HAP-1 (cell line): ENCODE measurements at regions not wholly inside any gene's neighbourhood (a gene's known extent, or its start where the extent isn't known, plus 50 kb on each side); places are given as distances from the start of the nearest gene placed in this dataset.

Experiments used
- DNase-seq, 2 experiments: peaks; one replicate each; pipeline ENCODE4 v3.0.0-alpha.2; 2016 to 2020; ENCODE audit warnings: low spot score in 2 of 2
- H3K27me3 ChIP-seq: fragments of 250-450 bp; sonication (Bioruptor Pico); 2 replicates; pipeline ENCODE4 v1.5.1; 2020; ENCODE audit warnings: low read depth, mild to moderate bottlenecking, moderate library complexity
- H3K36me3 ChIP-seq: fragments of 250-450 bp; sonication (Bioruptor Pico); replicated peaks from 2 replicates; pipeline ENCODE4 v1.5.1; 2020; ENCODE audit warnings: mild to moderate bottlenecking
- H3K4me1 ChIP-seq: fragments of 250-450 bp; sonication (Bioruptor Pico); 2 replicates; pipeline ENCODE4 v1.5.1; 2020; ENCODE audit warnings: mild to moderate bottlenecking
- H3K4me3 ChIP-seq: fragments of 250-450 bp; sonication (Bioruptor Pico); 2 replicates; pipeline ENCODE4 v1.5.1; 2020; ENCODE audit warnings: mild to moderate bottlenecking, moderate library complexity
- H3K9me3 ChIP-seq: fragments of 250-450 bp; sonication (Bioruptor Pico); 2 replicates; pipeline ENCODE4 v1.5.1; 2020; ENCODE audit warnings: mild to moderate bottlenecking, moderate library complexity
- in situ Hi-C: fragments of 300-500 bp; cut with MboI; formaldehyde crosslinking; loops from 3 replicates; pipeline ENCODE4 v1.14.3; 2020; ENCODE audit warnings: low sequenced_read_pairs, inconsistent platforms, mixed read lengths

GRCh38 chr6:751765-752164 lies 58.8 kb upstream of the EXOC2 start:
- Histone ChIP-seq H3K36me3 (no peaks in the 10 kb centered on the region), H3K4me1 (no peaks in the 10 kb centered on the region), H3K9me3 (no peaks in the 10 kb centered on the region), H3K27me3 (no peaks in the 10 kb centered on the region), H3K4me3 (no peak overlapping the region)
- no peak for DNase-seq
- in situ Hi-C loops: no loop called here

GRCh38 chr6:747921-748320 lies 55.0 kb upstream of the EXOC2 start:
- Histone ChIP-seq H3K4me3 (no peak overlapping the region), H3K9me3 (no peaks in the 10 kb centered on the region), H3K27me3 (no peaks in the 10 kb centered on the region), H3K36me3 (no peaks in the 10 kb centered on the region), H3K4me1 (no peaks in the 10 kb centered on the region)
- no peak for DNase-seq
- in situ Hi-C loops: no loop called here

- no peak for DNase-seq
- Histone ChIP-seq H3K36me3 (no peaks in the 10 kb centered on the region), H3K4me3 (no peak overlapping the region), H3K27me3 (no peaks in the 10 kb centered on the region), H3K9me3 (no peaks in the 10 kb centered on the region), H3K4me1 (no peaks in the 10 kb centered on the region)
- in situ Hi-C loops: no loop called here
Measured at GRCh38 chr6:747028-747427, 54.1 kb upstream of the EXOC2 start.

- no peaks in the 10 kb centered on the region for H3K27me3 ChIP-seq
- H3K9me3 ChIP-seq: no peaks in the 10 kb centered on the region
- no peak for DNase-seq
- H3K4me3 ChIP-seq: no peak overlapping the region
- no peaks in the 10 kb centered on the region for H3K4me1 ChIP-seq
- in situ Hi-C loops: no loop called here
- no peaks in the 10 kb centered on the region for H3K36me3 ChIP-seq
Measured at GRCh38 chr6:744666-745353, 51.9 kb upstream of the EXOC2 start.

GRCh38 chr6:743320-744096 lies 50.6 kb upstream of the EXOC2 start:
- in situ Hi-C loops: no loop called here
- no peaks in the 10 kb centered on the region for H3K36me3 ChIP-seq
- no peaks in the 10 kb centered on the region for H3K4me1 ChIP-seq
- H3K4me3 ChIP-seq: no peak overlapping the region
- H3K27me3 ChIP-seq: no peaks in the 10 kb centered on the region
- no peak for DNase-seq
- no peaks in the 10 kb centered on the region for H3K9me3 ChIP-seq
